ENCODE measurements at regions not wholly inside any gene's neighbourhood (a gene's known extent, or its start where the extent isn't known, plus 50 kb on each side); places are given as distances from the start of the nearest gene placed in this dataset.

GRCh38 chr3:182385356-182385755 is 407.9 kb upstream of the ATP11B start:
- Histone ChIP-seq H3K4me2 (ENCODE audit: low read depth, low read length) (no peak overlapping the region), H2BK5ac (ENCODE audit: low read depth, low read length, poor library complexity, severe bottlenecking) (no peak overlapping the region), H3K14ac (replicated peaks; ENCODE audit: low read depth, low read length) (no peak overlapping the region), H4K20me1 (ENCODE audit: insufficient read depth, low read length) (no peaks in the 10 kb centered on the region), H3K79me1 (ENCODE audit: low read depth in 1 of 2, low read length in 2 of 2) (no peaks in the 10 kb centered on the region), H3K4me3 (ENCODE audit: insufficient read depth, low read depth, low read length) (no peak overlapping the region), H3K4me1 (ENCODE audit: control insufficient read depth, insufficient read depth, low read length) (no peaks in the 10 kb centered on the region), H3K27me3 (ENCODE audit: control insufficient read depth, insufficient read depth, low read length) (no peaks in the 10 kb centered on the region), H3K56ac (ENCODE audit: extremely low read depth, insufficient read depth, low read length) (no peak overlapping the region), H4K5ac (ENCODE audit: low read depth, low read length) (no peak overlapping the region), H3K27ac (ENCODE audit: insufficient read depth, low read length) (no peak overlapping the region), H3K4ac (ENCODE audit: low read depth, low read length) (no peak overlapping the region), H3K9ac (ENCODE audit: low read depth, low read length) (no peak overlapping the region), H2AK5ac (ENCODE audit: low read depth, low read length) (no peak overlapping the region), H3K23ac (ENCODE audit: low read depth, low read length) (no peak overlapping the region), H3K9me3 (ENCODE audit: control insufficient read depth, insufficient read depth, low read length) (peaks cover 9% of the 10 kb centered on the region), H2BK120ac (ENCODE audit: low read depth, low read length) (no peak overlapping the region), H3K9me1 (ENCODE audit: insufficient read depth, low read length) (no peaks in the 10 kb centered on the region), H2AFZ (replicated peaks; ENCODE audit: low read length, poor library complexity) (no peak overlapping the region), H3K18ac (ENCODE audit: low read depth, low read length) (no peak overlapping the region), H2BK20ac (ENCODE audit: low read depth, low read length) (no peak overlapping the region), H3K36me3 (ENCODE audit: control insufficient read depth, insufficient read depth, low read length) (no peaks in the 10 kb centered on the region), H2AK9ac (replicated peaks; ENCODE audit: low read depth, low read length, poor library complexity) (no peak overlapping the region), H2BK15ac (ENCODE audit: low read depth, low read length) (no peak overlapping the region), H4K8ac (ENCODE audit: low read depth in 2 of 2, low read length in 2 of 2) (no peak overlapping the region), H4K91ac (ENCODE audit: insufficient read depth, low read depth, low read length) (no peak overlapping the region)
- intact Hi-C loops (cut with micrococcal nuclease): no loop called here
- WGBS, 2 experiments (ENCODE audit: extremely low coverage in 2 of 2, insufficient read length in 1 of 2): no CpG with 5 or more reads among the region's 2 CpGs
- BruUV-seq (replicated peaks): no TSS peak
- dilution Hi-C loops (cut with HindIII; ENCODE audit: low sequenced_read_pairs, unreplicated experiment): no loop called here
- DNase-seq: no peak
- no peak for ATAC-seq (ENCODE audit: low read depth)
- ChIA-PET CTCF (no interaction called here), POLR2A (ENCODE audit: unreplicated experiment) (no interaction called here)
- in situ Hi-C loops (cut with MboI; ENCODE audit: low sequenced_read_pairs): no loop called here
- TF ChIP-seq RCOR1 (IDR thresholded peaks at IDR 0.05; ENCODE audit: insufficient replicate concordance, low read length) (no peak), RFX5 (IDR thresholded peaks at IDR 0.05; ENCODE audit: low read depth, low read length) (no peak), FOS (IDR thresholded peaks at IDR 0.05; ENCODE audit: low read depth, low read length) (no peak), RAD21 (IDR thresholded peaks at IDR 0.05; ENCODE audit: low read length) (no peak), POLR2A (IDR thresholded peaks at IDR 0.05; ENCODE audit: low read depth, low read length) (no peak), MAFK (IDR thresholded peaks at IDR 0.05; ENCODE audit: low read depth, low read length) (no peak), CEBPB (IDR thresholded peaks at IDR 0.05; ENCODE audit: low read depth, low read length) (no peak), MXI1 (IDR thresholded peaks at IDR 0.05; ENCODE audit: borderline replicate concordance, low read depth, low read length) (no peak)
